ENCODE measurements at regions not wholly inside any gene's neighbourhood (a gene's known extent, or its start where the extent isn't known, plus 50 kb on each side); places are given as distances from the start of the nearest gene placed in this dataset.

GRCh38 chr3:178258121-178258520, 278.1 kb upstream of the KCNMB2 start:
- Mint-ChIP-seq H3K4me3 (no peak overlapping the region), H3K9me3 (ENCODE audit: insufficient read depth) (no peaks in the 10 kb centered on the region), H3K27ac (no peak overlapping the region), H3K27me3 (no peaks in the 10 kb centered on the region), H3K4me1 (no peaks in the 10 kb centered on the region)
- H3K9ac ChIP-seq (ENCODE audit: low read length): no peak overlapping the region
- TF ChIP-seq EZH2 (IDR thresholded peaks at IDR 0.05; ENCODE audit: borderline replicate concordance, insufficient read depth, low read depth, low read length, poor library complexity, severe bottlenecking): no peak
- TF ChIP-seq CTCF (IDR thresholded peaks at IDR 0.05): no peak
- no peak for ATAC-seq (ENCODE audit: low read depth)
- no peak overlapping the region for H2AFZ ChIP-seq (ENCODE audit: insufficient read depth, low read depth, low read length, poor library complexity, severe bottlenecking)
- WGBS (ENCODE audit: insufficient coverage): no CpG with 5 or more reads among the region's 1 CpG
- H3K27me3 ChIP-seq (replicated peaks in 1 of 4; ENCODE audit: control extremely low read depth in 1 of 4, control insufficient read depth in 3 of 4, insufficient read depth in 4 of 4, low read length in 3 of 4): no peaks in the 10 kb centered on the region
- intact Hi-C loops (cut with micrococcal nuclease): no loop called here
- H3K4me3 ChIP-seq (ENCODE audit: control extremely low read depth in 1 of 5, extremely low read depth in 1 of 5, insufficient read depth in 1 of 5, low read depth in 2 of 5, low read length in 4 of 5): no peak overlapping the region
- H3K4me2 ChIP-seq (replicated peaks; ENCODE audit: low read depth, low read length, poor library complexity, severe bottlenecking): no peak overlapping the region
- H3K36me3 ChIP-seq (replicated peaks in 1 of 2; ENCODE audit: control extremely low read depth in 1 of 2, control insufficient read depth in 1 of 2, extremely low read depth in 1 of 2, insufficient read depth in 2 of 2, low read length in 1 of 2): no peaks in the 10 kb centered on the region
- no peak for DNase-seq
- no peaks in the 10 kb centered on the region for H3K79me2 ChIP-seq (ENCODE audit: control insufficient read depth, insufficient read depth, low read length)
- H3K9me3 ChIP-seq (ENCODE audit: control extremely low read depth in 1 of 3, control insufficient read depth in 2 of 3, insufficient read depth in 1 of 3, low read length in 2 of 3): peaks cover 0 to 1% (median 0%) of the 10 kb centered on the region in 3 donors
- CTCF ChIA-PET: no interaction called here
- POLR2A ChIA-PET: no interaction called here
- H3K4me1 ChIP-seq (ENCODE audit: control insufficient read depth in 2 of 2, insufficient read depth in 2 of 2, low read length in 2 of 2): no peaks in the 10 kb centered on the region
- no peak overlapping the region for H3K27ac ChIP-seq (ENCODE audit: low read length in 2 of 2)
- H4K20me1 ChIP-seq (ENCODE audit: control insufficient read depth, insufficient read depth, low read length, poor library complexity, severe bottlenecking): no peaks in the 10 kb centered on the region

GRCh38 chr3:178259703-178260102, 276.5 kb upstream of the KCNMB2 start:
- no peak overlapping the region for H3K4me3 ChIP-seq (ENCODE audit: control extremely low read depth in 1 of 5, extremely low read depth in 1 of 5, insufficient read depth in 1 of 5, low read depth in 2 of 5, low read length in 4 of 5)
- H3K4me3 Mint-ChIP-seq: no peak overlapping the region
- H3K79me2 ChIP-seq (ENCODE audit: control insufficient read depth, insufficient read depth, low read length): no peaks in the 10 kb centered on the region
- no peak overlapping the region for H3K27ac ChIP-seq (ENCODE audit: low read length in 2 of 2)
- H3K36me3 ChIP-seq (replicated peaks in 1 of 2; ENCODE audit: control extremely low read depth in 1 of 2, control insufficient read depth in 1 of 2, extremely low read depth in 1 of 2, insufficient read depth in 2 of 2, low read length in 1 of 2): no peaks in the 10 kb centered on the region
- ChIA-PET CTCF (no interaction called here), POLR2A (no interaction called here)
- H2AFZ ChIP-seq (ENCODE audit: insufficient read depth, low read depth, low read length, poor library complexity, severe bottlenecking): no peak overlapping the region
- DNase-seq: no peak
- intact Hi-C loops (cut with micrococcal nuclease): no loop called here
- H3K4me1 ChIP-seq (ENCODE audit: control insufficient read depth in 2 of 2, insufficient read depth in 2 of 2, low read length in 2 of 2): no peaks in the 10 kb centered on the region
- peaks cover 0 to 1% (median 0%) of the 10 kb centered on the region in 3 donors for H3K9me3 ChIP-seq (ENCODE audit: control extremely low read depth in 1 of 3, control insufficient read depth in 2 of 3, insufficient read depth in 1 of 3, low read length in 2 of 3)
- H3K27me3 Mint-ChIP-seq: no peaks in the 10 kb centered on the region
- no peaks in the 10 kb centered on the region for H3K27me3 ChIP-seq (replicated peaks in 1 of 4; ENCODE audit: control extremely low read depth in 1 of 4, control insufficient read depth in 3 of 4, insufficient read depth in 4 of 4, low read length in 3 of 4)
- H4K20me1 ChIP-seq (ENCODE audit: control insufficient read depth, insufficient read depth, low read length, poor library complexity, severe bottlenecking): no peaks in the 10 kb centered on the region
- H3K4me2 ChIP-seq (replicated peaks; ENCODE audit: low read depth, low read length, poor library complexity, severe bottlenecking): no peak overlapping the region
- TF ChIP-seq EZH2 (IDR thresholded peaks at IDR 0.05; ENCODE audit: borderline replicate concordance, insufficient read depth, low read depth, low read length, poor library complexity, severe bottlenecking) (no peak), CTCF (IDR thresholded peaks at IDR 0.05) (no peak)
- H3K9me3 Mint-ChIP-seq (ENCODE audit: insufficient read depth): no peaks in the 10 kb centered on the region
- H3K27ac Mint-ChIP-seq: no peak overlapping the region
- no peak overlapping the region for H3K9ac ChIP-seq (ENCODE audit: low read length)
- H3K4me1 Mint-ChIP-seq: no peaks in the 10 kb centered on the region
- no peak for ATAC-seq (ENCODE audit: low read depth)
